ENCODE measurements at regions not wholly inside any gene's neighbourhood (a gene's known extent, or its start where the extent isn't known, plus 50 kb on each side); places are given as distances from the start of the nearest gene placed in this dataset.

GRCh38 chr4:153933915-153934687 lies 145.2 kb upstream of the SFRP2 start:
- Histone ChIP-seq H3K27ac (no peak overlapping the region), H3K4me3 (ENCODE audit: low read depth, low read length) (no peak overlapping the region), H3K27me3 (replicated peaks) (no peaks in the 10 kb centered on the region), H3K36me3 (replicated peaks) (no peaks in the 10 kb centered on the region)
- no peak for TF ChIP-seq CTCF (IDR thresholded peaks at IDR 0.05; ENCODE audit: low read depth, low read length, missing control alignments)
- DNase-seq: no peak
- in situ Hi-C loops (cut with HindIII; ENCODE audit: low pct_ligation_motif_present, low sequenced_read_pairs): no loop called here

- no peak for DNase-seq
- in situ Hi-C loops (cut with HindIII; ENCODE audit: low pct_ligation_motif_present, low sequenced_read_pairs): no loop called here
- no peaks in the 10 kb centered on the region for H3K36me3 ChIP-seq (replicated peaks)
- no peak for TF ChIP-seq CTCF (IDR thresholded peaks at IDR 0.05; ENCODE audit: low read depth, low read length, missing control alignments)
- no peaks in the 10 kb centered on the region for H3K27me3 ChIP-seq (replicated peaks)
- no peak overlapping the region for H3K27ac ChIP-seq
- H3K4me3 ChIP-seq (ENCODE audit: low read depth, low read length): no peak overlapping the region
These were observed 142.9 kb upstream of the SFRP2 start for GRCh38 chr4:153931804-153932203.

GRCh38 chr4:153929675-153930074 lies 140.8 kb upstream of the SFRP2 start:
- in situ Hi-C loops (cut with HindIII; ENCODE audit: low pct_ligation_motif_present, low sequenced_read_pairs): no loop called here
- H3K4me3 ChIP-seq (ENCODE audit: low read depth, low read length): no peak overlapping the region
- TF ChIP-seq CTCF (IDR thresholded peaks at IDR 0.05; ENCODE audit: low read depth, low read length, missing control alignments): no peak

GRCh38 chr4:153927451-153927850 lies 138.6 kb upstream of the SFRP2 start:
- DNase-seq: peak; percentile 1
- Histone ChIP-seq H3K27ac (no peak overlapping the region), H3K36me3 (replicated peaks) (no peaks in the 10 kb centered on the region)

More at GRCh38 chr4:153929675-153930074, 140.8 kb upstream of the SFRP2 start:
- DNase-seq: no peak
- Histone ChIP-seq H3K36me3 (replicated peaks) (no peaks in the 10 kb centered on the region), H3K27me3 (replicated peaks) (no peaks in the 10 kb centered on the region), H3K27ac (no peak overlapping the region)

GRCh38 chr4:153922148-153922547 lies 133.3 kb upstream of the SFRP2 start:
- no peak for DNase-seq
- Histone ChIP-seq H3K36me3 (replicated peaks) (no peaks in the 10 kb centered on the region), H3K27ac (no peak overlapping the region), H3K4me3 (ENCODE audit: low read depth, low read length) (no peak overlapping the region), H3K27me3 (replicated peaks) (no peaks in the 10 kb centered on the region)
- no peak for TF ChIP-seq CTCF (IDR thresholded peaks at IDR 0.05; ENCODE audit: low read depth, low read length, missing control alignments)
- in situ Hi-C loops (cut with HindIII; ENCODE audit: low pct_ligation_motif_present, low sequenced_read_pairs): no loop called here

More at GRCh38 chr4:153927451-153927850, 138.6 kb upstream of the SFRP2 start:
- H3K4me3 ChIP-seq (ENCODE audit: low read depth, low read length): no peak overlapping the region
- in situ Hi-C loops (cut with HindIII; ENCODE audit: low pct_ligation_motif_present, low sequenced_read_pairs): no loop called here
- no peak for TF ChIP-seq CTCF (IDR thresholded peaks at IDR 0.05; ENCODE audit: low read depth, low read length, missing control alignments)
- H3K27me3 ChIP-seq (replicated peaks): no peaks in the 10 kb centered on the region

GRCh38 chr4:153919667-153920066 lies 130.8 kb upstream of the SFRP2 start:
- no peak for TF ChIP-seq CTCF (IDR thresholded peaks at IDR 0.05; ENCODE audit: low read depth, low read length, missing control alignments)
- Histone ChIP-seq H3K27me3 (replicated peaks) (no peaks in the 10 kb centered on the region), H3K4me3 (ENCODE audit: low read depth, low read length) (no peak overlapping the region), H3K27ac (no peak overlapping the region), H3K36me3 (replicated peaks) (no peaks in the 10 kb centered on the region)
- in situ Hi-C loops (cut with HindIII; ENCODE audit: low pct_ligation_motif_present, low sequenced_read_pairs): no loop called here
- no peak for DNase-seq
